Suprapubic skin (tissue), 4 donors: ENCODE measurements at regions not wholly inside any gene's neighbourhood (a gene's known extent, or its start where the extent isn't known, plus 50 kb on each side); places are given as distances from the start of the nearest gene placed in this dataset.

Experiments
- EP300 ChIP-seq: sonication (generic); formaldehyde crosslinking; IDR thresholded peaks from one replicate; pipeline ENCODE4 v1.6.1; 2017; ENCODE audit warnings: antibody characterized with exemption
- POLR2A ChIP-seq, 2 donors: fragments of 450-650 bp; IDR thresholded peaks; one replicate each; pipeline ENCODE4 v1.6.1; 2017; ENCODE audit warnings: antibody characterized with exemption in 2 of 2, mild to moderate bottlenecking in 2 of 2, moderate library complexity in 2 of 2
- POLR2AphosphoS5 ChIP-seq, 3 donors: sonication (generic); formaldehyde crosslinking; IDR thresholded peaks; one replicate each; pipeline ENCODE4 v1.6.1; 2017; ENCODE audit warnings: antibody characterized with exemption in 3 of 3
- TF ChIP-seq, protein P1 (sequence below), 2 donors: fragments of 200-600 bp in 1 of 2; fragments of 450-650 bp in 1 of 2; sonication (generic) in 1 of 2; IDR thresholded peaks; one replicate each; pipeline ENCODE4 v1.5.1; 2016 to 2019; ENCODE audit warnings: antibody characterized with exemption in 2 of 2, mild to moderate bottlenecking in 1 of 2, moderate library complexity in 1 of 2

DNA sequence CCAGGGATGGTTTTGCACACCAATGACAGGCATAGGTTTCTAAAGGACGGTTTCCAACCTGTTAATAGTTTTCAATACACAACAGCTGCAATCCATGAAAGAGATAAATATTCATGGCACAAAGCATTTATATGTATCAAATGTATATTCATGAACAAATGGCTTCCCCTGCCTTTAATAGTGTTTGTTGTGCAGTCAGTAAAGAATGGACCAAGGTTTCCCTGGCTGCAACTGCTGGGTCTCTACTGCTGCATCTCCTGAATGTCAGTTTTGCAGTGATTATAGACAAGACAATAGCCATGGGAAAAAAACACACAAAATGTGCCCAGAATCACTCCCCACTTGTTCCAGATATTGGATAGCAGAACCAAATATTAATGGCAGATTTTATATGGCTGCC is 284.1 kb downstream of the BTG1 start:
- TF ChIP-seq EP300 (no peak), POLR2A (IDR thresholded peaks at IDR 0.05) (no peak), POLR2AphosphoS5 (IDR thresholded peaks at IDR 0.05) (no peak)
- TF ChIP-seq, protein P1, sequence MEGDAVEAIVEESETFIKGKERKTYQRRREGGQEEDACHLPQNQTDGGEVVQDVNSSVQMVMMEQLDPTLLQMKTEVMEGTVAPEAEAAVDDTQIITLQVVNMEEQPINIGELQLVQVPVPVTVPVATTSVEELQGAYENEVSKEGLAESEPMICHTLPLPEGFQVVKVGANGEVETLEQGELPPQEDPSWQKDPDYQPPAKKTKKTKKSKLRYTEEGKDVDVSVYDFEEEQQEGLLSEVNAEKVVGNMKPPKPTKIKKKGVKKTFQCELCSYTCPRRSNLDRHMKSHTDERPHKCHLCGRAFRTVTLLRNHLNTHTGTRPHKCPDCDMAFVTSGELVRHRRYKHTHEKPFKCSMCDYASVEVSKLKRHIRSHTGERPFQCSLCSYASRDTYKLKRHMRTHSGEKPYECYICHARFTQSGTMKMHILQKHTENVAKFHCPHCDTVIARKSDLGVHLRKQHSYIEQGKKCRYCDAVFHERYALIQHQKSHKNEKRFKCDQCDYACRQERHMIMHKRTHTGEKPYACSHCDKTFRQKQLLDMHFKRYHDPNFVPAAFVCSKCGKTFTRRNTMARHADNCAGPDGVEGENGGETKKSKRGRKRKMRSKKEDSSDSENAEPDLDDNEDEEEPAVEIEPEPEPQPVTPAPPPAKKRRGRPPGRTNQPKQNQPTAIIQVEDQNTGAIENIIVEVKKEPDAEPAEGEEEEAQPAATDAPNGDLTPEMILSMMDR (IDR thresholded peaks at IDR 0.05), result no peak
